OCI-LY1 (cell line): ENCODE measurements at regions not wholly inside any gene's neighbourhood (a gene's known extent, or its start where the extent isn't known, plus 50 kb on each side); places are given as distances from the start of the nearest gene placed in this dataset.

Experiments
- CTCF ChIP-seq: fragments of 200-600 bp; sonication (generic), shearing (Covaris generic); IDR thresholded peaks from 2 replicates; pipeline ENCODE4 v1.5.1; 2017; ENCODE audit warnings: mild to moderate bottlenecking, antibody characterized with exemption, low read length, moderate library complexity, mixed read lengths
- EZH2 ChIP-seq: fragments of 200-600 bp; sonication (generic), shearing (Covaris generic); IDR thresholded peaks from 2 replicates; pipeline ENCODE4 v1.8.0; 2017; ENCODE audit warnings: borderline replicate concordance, mixed run types, mild to moderate bottlenecking, antibody characterized with exemption, low read length, moderate library complexity, mixed read lengths

DNA sequence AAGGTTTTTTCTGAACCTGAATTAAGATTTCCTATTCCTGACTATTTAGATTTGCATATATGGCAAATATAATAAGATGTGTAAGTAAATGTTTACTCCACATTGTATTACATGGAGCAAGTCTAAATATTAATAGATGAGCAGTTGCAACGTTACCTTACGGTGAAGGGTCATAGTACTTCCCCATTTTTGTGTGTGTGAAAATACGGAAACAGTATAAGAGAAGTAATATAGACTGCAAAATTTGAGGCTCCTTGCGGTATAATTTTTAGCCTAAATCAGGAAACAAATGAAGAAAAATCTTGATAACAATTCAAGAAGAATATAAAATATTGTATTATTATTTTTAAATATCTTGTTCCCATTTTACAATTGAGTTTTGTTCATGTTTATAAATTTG is 434.2 kb downstream of the GRB14 start:
- TF ChIP-seq CTCF (no peak), EZH2 (no peak)
